HG03039 (cell line): ENCODE measurements at regions not wholly inside any gene's neighbourhood (a gene's known extent, or its start where the extent isn't known, plus 50 kb on each side); places are given as distances from the start of the nearest gene placed in this dataset.
"Not testable (repeated sequence)": the region's sequence is repeated elsewhere in the genome, so short reads cannot be mapped to it uniquely, and the experiment has no call there.

ENCODE experiments used
- ATAC-seq: cut with Tn5 transposase; IDR thresholded peaks from one replicate; pipeline ENCODE4 v1.9.1; 2021; ENCODE audit warnings: mild to moderate bottlenecking, moderate library complexity; ENCODE audit not compliant: unreplicated experiment

DNA sequence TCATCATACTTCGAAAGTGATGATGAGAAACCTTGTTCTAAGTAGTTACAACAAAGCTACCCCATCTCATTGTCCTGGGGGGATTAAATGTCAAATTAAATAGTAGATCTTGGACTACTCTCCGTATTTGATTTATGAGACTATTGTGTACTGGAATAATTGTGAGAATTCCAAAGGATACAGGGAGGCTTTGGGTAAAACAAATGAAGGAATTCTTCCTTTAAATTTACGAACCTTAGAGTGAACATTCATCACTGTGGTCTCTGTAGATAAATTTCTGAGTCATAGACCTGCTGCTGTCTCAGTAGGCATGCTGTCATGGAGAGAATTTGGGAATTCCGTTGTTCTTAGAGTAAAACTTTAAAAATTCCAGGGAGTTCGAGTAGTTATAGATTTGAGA is 836.2 kb downstream of the DNAH5 start:
- ATAC-seq, result no peak

DNA sequence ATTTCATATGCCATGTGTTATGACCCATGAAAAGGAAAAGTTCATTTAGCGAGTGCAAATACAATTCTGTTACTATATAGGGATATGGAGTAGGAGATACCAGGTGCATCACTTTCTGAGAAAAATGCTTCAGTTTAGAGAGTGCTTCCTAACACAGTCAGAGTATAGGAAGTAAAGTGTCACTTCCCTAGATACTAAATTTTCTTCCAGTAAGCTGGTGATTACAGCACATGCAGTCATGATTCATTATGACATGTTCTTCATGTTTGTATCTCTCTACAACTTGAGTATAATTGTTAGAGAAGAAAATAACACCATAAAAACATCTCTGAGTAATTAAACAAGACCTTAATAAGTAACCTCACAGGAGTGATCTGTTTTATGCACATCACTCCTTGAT is 837.0 kb downstream of the DNAH5 start:
- no peak for ATAC-seq

DNA sequence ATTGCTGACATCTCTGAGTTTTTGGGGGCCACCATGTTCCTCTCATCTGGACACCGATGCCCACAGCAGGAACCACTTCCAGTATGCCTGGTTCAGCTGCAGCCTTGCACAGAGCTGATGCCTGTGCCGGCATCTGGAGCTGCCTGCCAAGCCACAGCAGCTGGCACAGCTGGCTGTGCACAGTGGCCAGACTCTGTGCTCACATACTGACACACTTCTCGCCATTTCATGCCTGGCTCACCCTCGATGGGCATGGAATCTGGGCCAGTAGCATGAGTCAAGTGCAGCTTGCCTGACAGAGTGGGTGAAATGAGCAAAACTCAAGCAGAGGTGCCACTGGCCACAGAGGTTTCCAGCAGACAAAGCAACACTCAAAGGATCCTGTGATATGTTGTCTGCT is 863.4 kb downstream of the DNAH5 start:
- no peak for ATAC-seq

DNA sequence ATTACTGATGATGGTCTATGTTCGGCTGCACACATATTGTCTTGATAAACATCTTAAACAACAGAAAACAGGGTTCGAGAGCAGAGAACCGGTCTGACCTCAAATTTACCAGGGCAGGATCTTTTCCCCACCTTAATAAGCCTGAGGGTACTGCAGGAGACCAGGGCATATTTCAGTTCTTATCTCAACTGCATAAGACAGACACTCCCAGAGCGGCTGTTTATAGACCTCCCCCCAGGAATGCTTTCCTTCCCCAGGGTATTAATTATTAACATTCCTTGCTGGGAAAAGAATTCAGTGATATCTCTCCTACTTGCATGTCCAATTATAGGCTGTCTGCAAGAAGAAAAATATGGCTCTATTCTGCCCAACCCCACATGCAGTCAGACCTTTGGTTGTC is 871.6 kb downstream of the DNAH5 start:
- not testable (repeated sequence) for ATAC-seq

DNA sequence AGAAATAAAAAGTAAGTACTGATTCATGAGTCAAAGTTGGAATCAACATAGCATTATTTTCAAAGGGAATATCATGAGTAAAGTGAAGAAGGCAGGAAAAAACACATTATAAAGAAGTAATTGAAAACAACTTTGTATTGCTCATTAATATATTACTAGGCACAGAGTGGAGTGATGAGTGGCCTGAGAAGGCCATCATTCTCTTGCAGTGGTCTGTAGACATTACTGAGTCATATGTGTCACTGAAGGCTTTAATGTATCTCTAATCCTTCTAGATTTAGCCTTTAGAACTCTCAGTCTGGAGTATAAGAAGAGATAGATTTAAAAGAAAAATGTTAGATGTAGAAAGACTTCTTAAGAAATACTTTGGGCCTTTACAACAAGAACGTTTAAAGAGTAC is 881.4 kb downstream of the DNAH5 start:
- ATAC-seq, result no peak

DNA sequence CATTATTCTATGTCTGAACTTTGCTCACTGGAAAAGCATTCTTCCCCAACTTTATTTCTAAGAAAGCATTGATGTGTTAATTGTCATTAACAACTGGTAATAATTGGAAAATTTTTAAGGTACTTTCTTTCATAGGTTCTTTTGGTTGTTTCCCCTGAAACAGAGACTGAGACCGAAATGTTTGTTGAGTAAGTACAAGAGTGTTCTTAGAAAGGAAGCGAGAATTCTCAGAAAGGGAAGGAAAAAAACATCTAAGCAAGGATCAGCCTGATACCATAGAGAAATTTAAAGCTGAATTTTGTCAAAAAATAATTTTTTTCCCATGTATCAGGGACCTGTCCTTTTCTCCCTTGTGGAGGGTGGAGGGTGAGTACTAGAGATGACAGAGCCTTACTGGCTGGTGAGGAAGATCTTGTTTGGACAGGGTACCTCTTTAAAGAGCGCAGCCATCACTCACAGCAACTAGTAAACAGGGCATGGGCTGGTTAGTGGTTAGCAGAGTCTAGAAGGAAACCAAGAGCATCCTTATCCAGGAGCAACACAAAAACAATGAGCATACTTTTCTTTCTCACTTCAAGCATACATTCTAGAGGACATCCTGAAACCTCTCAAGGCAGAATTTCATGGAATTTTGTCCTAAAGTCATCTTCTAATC is 898.5 kb downstream of the DNAH5 start:
- no peak for ATAC-seq

DNA sequence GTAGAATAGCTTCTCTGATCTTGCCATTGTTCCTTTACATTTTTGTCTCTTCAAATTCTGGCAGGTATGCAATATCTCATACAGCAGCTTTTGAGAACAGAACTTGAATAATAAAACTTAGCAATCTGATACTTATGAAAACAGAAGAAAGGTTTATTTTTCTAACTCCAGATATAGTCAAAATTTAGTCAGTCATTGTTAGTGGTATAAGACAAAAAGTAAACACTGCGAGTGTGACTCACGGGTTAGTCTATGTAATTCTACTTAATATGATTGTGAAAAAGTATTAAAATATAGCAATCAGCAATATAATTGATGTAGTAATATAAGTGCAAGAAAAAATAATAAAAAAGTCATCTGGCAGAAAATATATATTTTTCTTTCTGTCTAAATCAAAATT is 910.4 kb downstream of the DNAH5 start:
- ATAC-seq, result no peak

DNA sequence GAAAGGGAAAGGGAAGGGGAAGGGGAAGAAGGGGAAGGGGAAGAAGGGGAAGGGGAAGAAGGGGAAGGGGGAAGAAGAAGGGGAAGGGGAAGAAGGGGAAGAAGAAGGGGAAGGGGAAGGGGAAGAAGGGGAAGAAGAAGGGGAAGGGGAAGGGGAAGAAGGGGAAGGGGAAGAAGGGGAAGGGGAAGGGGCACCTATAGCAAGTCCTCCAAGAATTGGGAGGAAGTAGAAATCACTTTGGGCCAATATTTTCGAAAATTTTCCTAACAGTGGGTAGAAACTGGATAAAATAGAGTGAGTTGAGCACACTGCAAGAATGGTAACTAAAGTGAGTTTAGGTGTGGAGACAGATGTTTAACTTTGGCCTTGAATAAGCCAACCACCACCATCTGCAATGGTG is 915.3 kb downstream of the DNAH5 start:
- ATAC-seq, result no peak

DNA sequence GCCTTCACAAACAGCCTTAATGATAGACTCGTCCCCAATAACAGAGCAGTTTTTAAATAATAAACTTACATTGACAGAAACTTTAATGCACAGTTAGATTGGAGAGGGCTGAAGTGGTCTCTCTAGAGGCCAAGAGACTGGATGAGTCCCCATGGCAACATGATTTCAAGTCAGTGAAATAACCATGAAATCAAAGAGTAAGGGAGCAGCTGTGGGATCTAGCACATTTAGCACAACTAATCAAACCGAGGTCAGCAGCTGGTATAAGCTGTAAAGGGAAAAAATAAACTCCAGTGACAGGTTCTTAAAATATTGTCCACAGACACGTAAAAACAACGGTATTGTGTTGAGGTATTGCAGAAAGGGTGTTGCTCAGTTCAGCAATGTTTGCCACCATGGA is 916.6 kb downstream of the DNAH5 start:
- ATAC-seq, result no peak

DNA sequence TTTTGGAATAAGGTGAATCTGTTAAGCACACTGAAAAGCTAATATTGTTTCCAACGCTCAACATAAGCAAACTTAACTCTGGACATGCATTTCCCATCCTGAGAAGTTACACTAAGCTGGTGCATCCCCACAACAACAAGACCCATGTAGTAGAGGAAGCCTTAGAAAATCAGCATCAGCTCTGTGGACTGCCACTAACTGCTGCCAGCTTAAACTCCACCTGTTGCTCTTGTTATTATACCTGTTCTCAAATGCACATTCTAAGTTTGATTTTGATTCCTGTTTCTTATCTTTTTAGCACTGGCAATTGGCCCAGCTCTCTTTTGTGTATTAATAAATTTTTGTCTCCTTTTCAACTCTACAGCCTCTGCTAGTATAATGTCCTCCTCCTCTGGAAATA is 924.8 kb downstream of the DNAH5 start:
- no peak for ATAC-seq

DNA sequence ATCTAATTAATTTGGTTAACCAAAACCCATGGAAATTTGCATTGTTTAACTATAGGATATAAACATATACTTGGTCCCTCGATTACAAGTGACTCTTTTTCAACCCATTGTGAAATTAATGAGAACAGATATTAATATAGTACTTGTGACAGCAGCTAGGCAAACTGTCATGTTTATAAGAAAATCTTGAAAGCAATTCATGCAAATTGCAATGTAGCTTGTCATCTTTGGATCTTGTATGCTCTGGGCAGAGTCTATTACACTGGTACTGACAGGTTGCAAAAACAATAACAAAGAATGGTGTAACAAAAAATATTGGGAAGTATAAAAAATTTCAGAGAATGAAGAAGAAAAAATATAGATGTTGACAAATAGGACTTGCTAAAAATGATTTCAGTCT is 941.0 kb downstream of the DNAH5 start:
- no peak for ATAC-seq

DNA sequence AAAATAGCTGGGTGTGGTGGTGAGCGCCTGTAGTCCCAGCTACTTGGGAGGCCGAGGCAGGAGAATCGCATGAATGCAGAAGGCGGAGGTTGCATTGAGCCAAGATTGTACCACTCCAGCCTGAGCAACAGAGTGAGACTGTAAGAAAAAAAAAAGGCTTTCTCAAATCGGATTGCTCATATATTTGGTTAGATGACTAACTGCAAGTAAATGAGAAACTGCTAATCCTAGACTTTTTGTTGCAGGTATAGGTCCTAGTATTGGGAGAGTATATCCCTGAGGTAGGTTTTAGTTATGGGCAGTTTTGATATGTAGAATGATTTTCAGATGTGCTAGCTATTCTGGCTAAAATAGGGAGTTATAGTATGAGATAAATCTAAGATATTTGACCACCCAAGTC is 944.8 kb downstream of the DNAH5 start:
- no peak for ATAC-seq

DNA sequence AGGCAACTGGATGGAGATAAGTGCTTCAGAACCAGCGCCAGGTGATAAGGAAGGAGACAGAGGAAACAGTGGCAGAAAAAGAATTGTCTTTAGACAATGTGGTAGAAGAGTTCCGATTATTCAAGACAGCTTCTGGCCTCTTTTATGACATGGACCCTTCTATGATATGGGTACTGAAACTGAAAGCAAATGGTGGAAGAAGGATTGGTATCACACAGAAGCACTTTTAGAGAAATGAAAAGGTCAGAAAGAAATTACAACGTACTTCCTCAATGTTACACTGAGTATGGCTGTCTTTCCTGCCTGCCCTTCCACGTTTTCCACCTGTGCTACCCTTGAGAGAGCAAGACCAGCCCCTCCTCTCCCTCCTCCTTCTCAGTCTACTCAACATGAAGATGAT is 959.3 kb downstream of the DNAH5 start:
- no peak for ATAC-seq

DNA sequence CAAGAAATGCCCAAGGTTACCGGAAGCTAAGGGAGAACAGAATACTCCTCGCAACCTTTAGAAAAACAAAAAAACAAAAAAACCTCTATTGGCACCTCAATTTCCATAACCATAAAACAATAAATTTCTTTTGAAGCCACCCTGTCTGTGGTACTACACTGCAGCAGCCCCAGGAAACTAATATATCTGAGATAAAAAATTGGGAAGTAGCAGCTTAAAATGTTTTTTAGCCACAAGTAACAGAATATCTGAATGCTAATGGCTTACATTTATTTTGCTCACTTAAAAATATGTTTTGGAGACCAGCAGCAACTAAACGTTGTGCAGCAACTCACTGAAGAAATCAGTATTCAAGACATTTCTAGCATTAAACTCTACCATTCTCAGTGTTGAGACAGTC is 969.6 kb downstream of the DNAH5 start:
- ATAC-seq, result no peak

DNA sequence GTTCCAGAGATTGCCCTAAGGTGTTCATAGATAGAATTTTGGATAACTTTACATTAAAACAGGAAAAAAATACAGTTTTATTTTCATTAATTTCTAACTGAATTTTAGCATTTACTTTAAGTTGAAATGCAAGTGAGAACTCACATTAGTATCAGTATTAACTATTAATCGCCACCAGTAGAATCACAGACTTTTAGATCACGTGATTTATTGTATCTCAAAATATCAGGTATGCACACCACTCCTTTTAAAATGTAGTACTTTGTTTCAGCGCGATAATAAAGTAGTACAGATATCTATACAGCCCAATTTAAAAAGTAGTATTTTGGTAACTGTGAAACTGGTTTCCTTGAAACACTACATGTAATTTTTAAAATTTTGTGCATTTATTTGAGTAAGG is 978.7 kb downstream of the DNAH5 start:
- ATAC-seq, result no peak

DNA sequence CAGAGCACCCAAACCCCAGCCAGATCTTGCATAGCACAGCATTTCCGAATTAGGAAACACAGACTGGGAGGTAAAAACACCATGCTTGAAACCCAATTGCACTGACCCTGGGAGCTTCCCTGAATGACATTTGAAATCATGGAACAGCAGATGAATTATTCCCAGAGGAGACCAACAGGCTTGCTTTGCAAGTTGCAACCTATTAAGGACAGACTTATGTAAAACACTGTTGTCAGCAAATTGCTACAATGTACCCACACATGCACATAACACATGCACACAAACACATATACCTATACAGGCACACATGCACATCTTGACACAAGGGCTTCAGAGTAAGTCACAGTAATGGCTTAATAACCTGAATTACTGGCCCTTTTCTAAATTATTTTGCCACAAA is 984.8 kb downstream of the DNAH5 start:
- no peak for ATAC-seq

DNA sequence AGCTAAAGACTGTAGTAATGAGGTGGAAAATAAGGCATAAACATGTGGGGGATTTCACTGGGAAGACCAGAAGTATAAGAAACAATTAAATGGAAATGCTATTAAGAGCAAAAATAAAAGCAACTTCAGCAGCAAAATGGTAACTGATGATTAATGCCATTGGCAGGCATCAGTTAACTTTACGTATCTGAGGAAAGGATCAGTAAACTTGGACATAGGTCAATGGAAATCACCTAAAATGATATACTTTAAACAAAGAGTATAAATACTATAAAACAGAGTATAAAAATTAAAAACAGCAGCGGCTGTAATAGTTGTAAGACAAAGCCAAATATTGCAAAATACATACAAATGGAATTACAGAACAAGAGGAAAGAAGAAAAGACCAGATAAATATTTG is 992.1 kb downstream of the DNAH5 start:
- no peak for ATAC-seq

DNA sequence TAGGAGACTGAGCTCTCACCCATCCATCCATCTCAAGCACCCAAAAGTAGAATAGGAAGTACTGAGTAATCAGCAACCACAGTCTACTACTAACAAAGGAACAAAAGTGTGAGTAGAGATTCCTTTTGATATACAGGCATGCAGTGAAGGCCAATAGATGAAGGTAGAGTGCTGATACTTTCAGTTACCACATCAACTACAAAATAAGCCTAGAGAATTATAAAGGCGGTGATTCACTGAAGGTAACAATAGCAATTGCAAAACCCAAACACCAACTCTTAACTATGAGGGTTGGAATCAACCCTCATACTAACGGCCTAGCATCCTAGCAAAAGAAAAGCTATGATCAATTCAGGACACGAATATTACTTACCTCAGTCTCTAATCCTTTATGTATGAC is 992.6 kb downstream of the DNAH5 start:
- no peak for ATAC-seq

DNA sequence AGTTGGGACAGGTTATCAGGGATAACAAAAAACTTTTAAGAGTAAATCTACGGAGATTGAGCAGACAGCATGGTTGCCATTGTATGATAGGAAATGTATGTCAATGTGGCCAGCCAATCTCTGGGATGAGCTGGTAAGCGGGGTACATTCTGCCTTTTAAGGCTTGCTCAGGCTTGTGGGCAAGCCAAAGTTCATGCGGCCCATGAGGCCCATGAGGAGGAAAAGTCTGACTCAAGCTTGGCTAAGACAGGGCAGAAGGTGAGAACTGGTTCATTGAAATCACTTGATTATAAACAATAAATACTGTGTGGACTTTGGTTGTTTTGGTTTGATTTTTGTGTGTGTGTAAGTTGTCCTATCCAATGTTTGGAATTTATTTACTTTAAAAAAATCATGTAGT is 997.1 kb downstream of the DNAH5 start:
- ATAC-seq, result no peak

DNA sequence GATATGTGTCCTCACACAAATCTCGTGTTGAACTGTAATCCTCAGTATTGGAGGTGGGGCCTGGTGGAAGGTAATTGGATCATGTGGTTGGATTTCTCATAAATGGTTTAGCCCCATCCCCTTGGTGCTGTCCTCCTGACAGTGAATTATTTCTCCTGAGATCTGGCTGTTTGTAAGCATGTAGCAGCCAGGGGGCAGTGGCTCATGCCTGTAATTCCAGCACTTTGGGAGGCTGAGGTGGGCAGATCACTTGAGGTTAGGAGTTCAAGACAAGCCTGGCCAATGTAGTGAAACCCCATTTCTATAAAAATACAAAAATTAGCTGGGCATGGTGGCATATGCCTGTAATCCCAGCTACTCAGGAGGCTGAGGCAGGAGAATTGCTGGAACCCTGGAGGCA is 999.0 kb downstream of the DNAH5 start:
- not testable (repeated sequence) for ATAC-seq

DNA sequence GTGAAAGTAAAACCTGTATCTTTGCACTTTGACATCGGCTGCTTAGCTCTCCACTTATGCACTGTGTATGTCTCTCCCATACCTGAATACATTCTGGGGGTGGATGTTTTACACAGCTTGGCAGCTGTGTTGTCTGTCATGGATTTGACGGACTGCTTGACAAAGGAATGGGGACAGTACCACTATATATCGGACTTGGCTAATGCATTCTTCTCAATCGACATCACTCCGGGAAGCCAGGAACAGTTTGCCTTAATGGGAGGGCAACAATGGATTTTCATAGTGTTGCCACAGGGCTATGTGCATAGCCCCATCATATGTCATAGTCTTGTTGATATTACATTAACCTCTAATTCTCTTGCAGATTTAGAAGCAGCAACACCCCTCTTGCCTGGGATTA is 1008.3 kb downstream of the DNAH5 start:
- no peak for ATAC-seq

DNA sequence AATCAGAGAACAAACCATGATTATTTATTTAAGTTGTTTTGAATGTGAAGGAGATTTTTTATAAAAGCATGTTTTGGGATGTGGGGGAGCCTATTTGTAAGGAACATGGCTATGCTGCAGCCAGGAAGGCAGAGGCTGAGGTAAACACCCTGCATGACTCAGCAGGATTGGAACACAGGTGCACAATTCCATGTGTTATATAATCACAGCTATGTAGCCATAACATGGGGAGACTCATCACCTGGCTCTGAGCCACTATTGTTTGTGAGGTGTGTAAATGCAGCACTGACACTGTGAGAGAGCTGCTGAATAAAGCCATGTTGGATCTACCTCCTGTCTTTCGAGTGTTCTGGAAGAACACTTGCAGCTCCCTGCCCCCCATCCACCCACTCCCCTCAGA is 1009.8 kb downstream of the DNAH5 start:
- ATAC-seq, result no peak

DNA sequence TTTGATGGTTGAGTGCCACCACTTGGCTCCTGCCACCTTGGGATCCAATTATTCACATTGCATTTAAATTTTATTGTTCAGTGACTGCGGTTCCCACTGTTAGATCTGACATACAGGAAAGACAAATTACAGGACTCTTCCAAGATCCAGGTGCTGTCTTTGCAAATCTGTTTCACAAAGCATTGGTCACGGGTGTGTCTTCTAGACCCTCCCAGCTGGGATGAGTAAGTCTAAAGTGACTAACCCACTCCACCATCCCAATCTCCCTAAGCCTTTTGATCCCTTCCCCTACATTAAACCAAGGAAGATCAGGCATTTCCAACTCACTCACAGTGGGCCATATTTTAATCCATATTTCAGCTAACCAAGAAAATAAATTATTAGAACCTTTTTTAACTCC is 1016.3 kb upstream of the CTNND2 start:
- no peak for ATAC-seq

DNA sequence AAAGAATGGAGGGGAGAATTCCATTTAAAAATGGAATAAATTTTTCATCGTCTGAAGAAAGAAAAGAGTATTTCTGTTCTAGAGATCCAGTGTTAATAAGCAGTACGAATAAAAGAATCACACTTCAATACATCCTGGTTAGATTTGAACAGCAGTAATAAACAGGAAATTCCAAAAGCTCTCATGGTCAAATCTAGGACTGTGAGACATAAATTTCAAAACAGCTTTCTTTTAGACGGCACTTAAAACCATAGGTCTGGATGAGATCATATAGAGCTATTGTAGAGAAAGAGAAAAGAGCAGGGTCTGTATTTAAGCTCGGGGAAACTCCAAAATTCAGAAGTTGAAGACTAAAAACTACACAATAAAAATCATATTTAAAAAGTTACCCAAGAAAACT is 1006.9 kb upstream of the CTNND2 start:
- ATAC-seq, result no peak
